Endothelial cell of umbilical vein (primary cell): ENCODE measurements at regions not wholly inside any gene's neighbourhood (a gene's known extent, or its start where the extent isn't known, plus 50 kb on each side); places are given as distances from the start of the nearest gene placed in this dataset.

Experiments used
- BruUV-seq: library from RNA; stranded (reverse); fragments of 400-500 nt; replicated peaks from 2 replicates; lab custom pipeline; 2021; lab: Mats Ljungman, UMichigan
- CTCF ChIA-PET: fragments of 300-600, 350-600 bp; sonication (Branson Sonifier 250); formaldehyde crosslinking; loops from one replicate; lab custom pipeline; 2021; ENCODE audit warnings: antibody characterized with exemption, inconsistent platforms; lab: Charles Lee
- POLR2A ChIA-PET: fragments of 300-600, 350-600 bp; sonication (Branson Sonifier 250); formaldehyde crosslinking; loops from one replicate; lab custom pipeline; 2021; ENCODE audit warnings: antibody characterized with exemption, inconsistent platforms; lab: Charles Lee
- DNase-seq: peaks from one replicate; pipeline ENCODE4 v3.0.0-alpha.2; 2011; ENCODE audit warnings: low read depth, low spot score
- FAIRE-seq: peaks from 2 replicates; lab custom pipeline; 2011; peaks lifted over from hg19 to GRCh38; lab: Jason Lieb, UNC
- H2AFZ ChIP-seq: 2 replicates; pipeline ENCODE4 v1.6.0; 2012; ENCODE audit warnings: low read depth, low read length, control low read depth, inconsistent platforms
- H3K27ac ChIP-seq: 2 replicates; pipeline ENCODE4 v1.5.1; 2011; ENCODE audit warnings: low read depth, mild to moderate bottlenecking, control low read depth, low read length, moderate library complexity; ENCODE audit not compliant: insufficient read depth
- H3K27me3 ChIP-seq, 2 experiments: 2 replicates each; pipeline versions ENCODE4 v1.6.0 to v1.6.1; 2011; ENCODE audit warnings: low read length in 2 of 2, mixed read lengths in 1 of 2; ENCODE audit not compliant: control insufficient read depth in 2 of 2, insufficient read depth in 2 of 2
- H3K36me3 ChIP-seq, 2 experiments: 2 replicates in 1 of 2; 3 replicates in 1 of 2; pipeline ENCODE4 v1.5.1; 2011; ENCODE audit warnings: low read length in 2 of 2, mild to moderate bottlenecking in 1 of 2, moderate library complexity in 1 of 2; ENCODE audit not compliant: control insufficient read depth in 2 of 2, insufficient read depth in 2 of 2; ENCODE audit errors: extremely low read depth in 1 of 2
- H3K4me1 ChIP-seq: 3 replicates; pipeline ENCODE4 v1.5.1; 2011; ENCODE audit warnings: mild to moderate bottlenecking, low read length; ENCODE audit not compliant: control insufficient read depth, insufficient read depth; ENCODE audit errors: extremely low read depth
- H3K4me2 ChIP-seq: 2 replicates; pipeline ENCODE4 v1.6.1; 2011; ENCODE audit warnings: low read length, control low read depth, mixed read lengths; ENCODE audit not compliant: insufficient read depth
- H3K4me3 ChIP-seq, 3 experiments: fragments of 200-600 bp in 1 of 3; sonication (generic), shearing (Covaris generic) in 1 of 3; replicated peaks in 1 of 3; 2 replicates each; pipeline ENCODE4 v1.5.1; 2011 to 2016; ENCODE audit warnings: control low read depth in 3 of 3, low read length in 3 of 3, mild to moderate bottlenecking in 2 of 3, inconsistent platforms in 1 of 3, low read depth in 1 of 3, moderate library complexity in 1 of 3; ENCODE audit not compliant: insufficient read depth in 1 of 3
- H3K79me2 ChIP-seq: 2 replicates; pipeline ENCODE4 v1.6.0; 2012; ENCODE audit warnings: low read length, inconsistent platforms; ENCODE audit not compliant: control insufficient read depth, insufficient read depth
- H3K9ac ChIP-seq: replicated peaks from 2 replicates; pipeline ENCODE3; 2011; ENCODE audit warnings: low read length, control low read depth; ENCODE audit not compliant: insufficient read depth; ENCODE audit errors: extremely low read depth
- H3K9me1 ChIP-seq: replicated peaks from 3 replicates; pipeline ENCODE4 v1.6.0; 2011; ENCODE audit warnings: mild to moderate bottlenecking, low read length; ENCODE audit not compliant: control insufficient read depth, insufficient read depth; ENCODE audit errors: extremely low read depth
- H3K9me3 ChIP-seq: replicated peaks from 2 replicates; pipeline ENCODE4 v1.5.1; 2012; ENCODE audit warnings: low read length, inconsistent platforms; ENCODE audit not compliant: control insufficient read depth, insufficient read depth
- H4K20me1 ChIP-seq: replicated peaks from 2 replicates; pipeline ENCODE3; 2011; ENCODE audit warnings: mild to moderate bottlenecking, low read length; ENCODE audit not compliant: control insufficient read depth, insufficient read depth; ENCODE audit errors: extremely low read depth
- CTCF ChIP-seq, 2 donors: IDR thresholded peaks; 1 replicate in 1 of 2; 2 replicates in 1 of 2; pipeline ENCODE4 v1.5.1; 2011; ENCODE audit warnings: low read length in 2 of 2, mild to moderate bottlenecking in 2 of 2, moderate library complexity in 2 of 2, control low read depth in 1 of 2, inconsistent platforms in 1 of 2, low read depth in 1 of 2; ENCODE audit not compliant: insufficient read depth in 1 of 2; ENCODE audit errors: extremely low read depth in 1 of 2
- FOS ChIP-seq: IDR thresholded peaks from 2 replicates; pipeline ENCODE4 v1.6.1; 2011; ENCODE audit warnings: mild to moderate bottlenecking, low read length, moderate library complexity, borderline replicate concordance; ENCODE audit not compliant: insufficient read depth
- GATA2 ChIP-seq: IDR thresholded peaks from 2 replicates; pipeline ENCODE4 v1.7.0; 2011; ENCODE audit warnings: low read depth, mild to moderate bottlenecking, moderate library complexity, mixed read lengths, low read length; ENCODE audit not compliant: insufficient read length, insufficient read depth
- JUN ChIP-seq: IDR thresholded peaks from 2 replicates; pipeline ENCODE4 v1.6.1; 2011; ENCODE audit warnings: borderline replicate concordance, low read depth; ENCODE audit not compliant: insufficient read length, insufficient read depth
- dilution Hi-C: fragments of 300-500 bp; cut with MboI; formaldehyde crosslinking; loops from one replicate; pipeline ENCODE4 v1.15.0; 2019; ENCODE audit warnings: low sequenced_read_pairs; ENCODE audit not compliant: extremely low pct_ligation_motif_present
- intact Hi-C: fragments of 100-400 bp; cut with micrococcal nuclease; formaldehyde crosslinking; loops from one replicate; pipeline ENCODE4 v1.10.0; 2022

- intact Hi-C loops (no loop called here), dilution Hi-C loops (no loop called here)
- H3K4me1 ChIP-seq: peaks cover 21% of the 10 kb centered on the region
- peak overlapping the region; percentile 1 for H3K9ac ChIP-seq
- peak overlapping the region; percentile 64 for H3K27ac ChIP-seq
- H3K36me3 ChIP-seq: no peaks in the 10 kb centered on the region
- no TSS peak for BruUV-seq
- POLR2A ChIA-PET: no interaction called here
- CTCF ChIA-PET: interaction anchor here (1.0 to 2.4 kb wide), 10 partner anchors 12 to 230 kb away, joined by 3 to 13 read pairs (median 4); no protein-coding TSS in a partner anchor
- H2AFZ ChIP-seq: no peak overlapping the region
- H3K79me2 ChIP-seq: no peaks in the 10 kb centered on the region
- no peaks in the 10 kb centered on the region for H4K20me1 ChIP-seq
- H3K9me3 ChIP-seq: no peaks in the 10 kb centered on the region
- DNase-seq (peak; percentile 87), FAIRE-seq (peak; percentile 96)
- no peak overlapping the region for H3K4me3 ChIP-seq
- H3K4me2 ChIP-seq: peak overlapping the region; percentile 26
- no peaks in the 10 kb centered on the region for H3K9me1 ChIP-seq
- H3K27me3 ChIP-seq: peaks cover 0 to 2% of the 10 kb centered on the region in 2 experiments
- TF ChIP-seq GATA2 (peak; percentile 80), FOS (peak; percentile 75), JUN (peak; percentile 72), CTCF (IDR thresholded peaks at IDR 0.05; ENCODE audit: extremely low read depth in 1 of 2, insufficient read depth in 1 of 2, low read depth in 1 of 2, low read length in 2 of 2) (no peak)
Observed at GRCh38 chr10:69728335-69728870, 73.3 kb upstream of the COL13A1 start.
